GM13977 (cell line): ENCODE measurements at regions not wholly inside any gene's neighbourhood (a gene's known extent, or its start where the extent isn't known, plus 50 kb on each side); places are given as distances from the start of the nearest gene placed in this dataset.

Experiments used
- DNase-seq: peaks from one replicate; pipeline ENCODE4 v3.0.0; 2012; ENCODE audit warnings: low spot score
- in situ Hi-C: fragments of 300-500 bp; cut with MboI; formaldehyde crosslinking; loops from one replicate; pipeline ENCODE4 v1.12.0; 2022; ENCODE audit warnings: low sequenced_read_pairs, low pct_unique_long_range_greater_than_20kb, mixed read lengths, inconsistent platforms; ENCODE audit not compliant: unreplicated experiment
- TF ChIP-seq, protein P1 (sequence below): IDR thresholded peaks from 2 replicates; pipeline ENCODE4 v1.5.1; 2012; ENCODE audit warnings: mild to moderate bottlenecking, control low read depth; ENCODE audit not compliant: insufficient read depth; ENCODE audit errors: extremely low read depth, missing control alignments

DNA sequence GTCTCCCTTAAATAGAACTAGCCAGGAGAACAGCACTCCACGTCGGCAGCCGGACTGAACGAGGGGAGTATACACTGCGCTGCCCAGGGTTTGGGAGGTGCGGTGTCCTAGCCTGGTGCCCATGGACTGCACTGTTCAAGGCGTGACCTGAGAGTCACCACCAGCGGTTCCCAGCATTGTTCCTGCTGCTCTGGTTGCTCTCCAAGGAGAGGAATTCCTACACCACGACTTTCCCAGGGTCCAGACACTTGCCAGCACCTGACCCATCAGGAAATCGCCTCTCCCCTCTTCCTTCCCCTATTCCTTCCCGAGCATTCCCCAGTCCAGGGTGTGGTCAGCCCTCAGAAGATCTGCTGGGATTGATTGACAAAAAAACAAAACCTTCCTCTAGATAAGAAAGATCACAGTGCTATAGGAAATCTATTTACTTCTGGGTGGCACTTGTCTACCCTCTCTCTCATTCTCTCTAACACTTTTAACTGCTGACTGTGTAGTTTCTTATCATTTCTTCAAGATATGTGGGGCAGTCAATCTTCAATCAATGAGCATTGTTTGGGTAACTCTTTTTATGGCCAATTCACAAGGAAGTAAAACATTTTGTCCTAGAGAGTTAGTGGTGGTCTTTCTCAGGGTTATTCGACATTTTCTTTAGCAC, 297.8 kb upstream of the ACTBL2 start:
- in situ Hi-C loops, result loop anchor here (25.0 kb wide), 1 partner anchor 682 kb away; the partner anchor contains the start of gene PLK2
- no peak for DNase-seq
- TF ChIP-seq, protein P1, sequence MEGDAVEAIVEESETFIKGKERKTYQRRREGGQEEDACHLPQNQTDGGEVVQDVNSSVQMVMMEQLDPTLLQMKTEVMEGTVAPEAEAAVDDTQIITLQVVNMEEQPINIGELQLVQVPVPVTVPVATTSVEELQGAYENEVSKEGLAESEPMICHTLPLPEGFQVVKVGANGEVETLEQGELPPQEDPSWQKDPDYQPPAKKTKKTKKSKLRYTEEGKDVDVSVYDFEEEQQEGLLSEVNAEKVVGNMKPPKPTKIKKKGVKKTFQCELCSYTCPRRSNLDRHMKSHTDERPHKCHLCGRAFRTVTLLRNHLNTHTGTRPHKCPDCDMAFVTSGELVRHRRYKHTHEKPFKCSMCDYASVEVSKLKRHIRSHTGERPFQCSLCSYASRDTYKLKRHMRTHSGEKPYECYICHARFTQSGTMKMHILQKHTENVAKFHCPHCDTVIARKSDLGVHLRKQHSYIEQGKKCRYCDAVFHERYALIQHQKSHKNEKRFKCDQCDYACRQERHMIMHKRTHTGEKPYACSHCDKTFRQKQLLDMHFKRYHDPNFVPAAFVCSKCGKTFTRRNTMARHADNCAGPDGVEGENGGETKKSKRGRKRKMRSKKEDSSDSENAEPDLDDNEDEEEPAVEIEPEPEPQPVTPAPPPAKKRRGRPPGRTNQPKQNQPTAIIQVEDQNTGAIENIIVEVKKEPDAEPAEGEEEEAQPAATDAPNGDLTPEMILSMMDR, result no peak

DNA sequence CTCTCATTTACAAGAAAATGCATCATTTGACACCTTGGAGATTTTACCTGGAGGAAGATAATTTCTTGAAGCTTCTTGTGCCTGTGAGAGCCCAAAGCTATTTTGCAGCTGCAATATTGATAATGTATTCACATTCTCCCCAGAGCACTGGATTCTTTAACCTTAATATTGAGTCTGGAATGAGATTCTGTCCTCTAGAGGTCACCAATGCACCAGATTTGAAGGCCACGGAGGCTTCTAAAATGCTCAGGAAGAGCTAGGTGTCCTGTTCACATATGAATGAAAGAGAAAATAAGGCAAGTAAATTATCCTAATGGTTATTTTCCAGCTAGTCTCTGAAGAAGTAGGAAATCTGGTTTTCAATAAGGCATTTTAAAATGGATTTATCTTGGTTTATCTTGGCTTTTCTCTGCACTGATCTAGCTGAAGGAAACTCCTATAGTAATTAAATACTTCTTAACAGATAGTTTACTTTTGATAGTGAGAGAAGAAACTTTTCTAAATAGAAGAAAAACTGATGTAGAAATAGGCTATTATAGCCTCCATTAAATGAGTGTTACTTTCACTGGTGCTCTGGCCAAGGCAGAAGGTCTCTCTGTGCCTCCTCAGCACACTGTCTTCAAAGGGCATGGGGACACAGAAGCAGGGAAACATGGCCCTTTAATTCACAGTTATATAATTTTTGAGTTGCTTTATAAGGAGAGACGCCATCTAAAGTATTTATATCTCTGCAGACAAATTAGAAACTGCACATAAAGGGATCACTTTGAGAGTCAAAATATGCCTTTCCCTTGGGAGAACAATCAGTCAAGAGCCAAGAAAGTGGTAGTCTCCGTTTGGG, 297.0 kb upstream of the ACTBL2 start:
- TF ChIP-seq, protein P1, result peak; percentile 53
- in situ Hi-C loops, result loop anchor here (25.0 kb wide), 1 partner anchor 683 kb away; the partner anchor contains the start of gene PLK2
- DNase-seq, result peak; percentile 16

DNA sequence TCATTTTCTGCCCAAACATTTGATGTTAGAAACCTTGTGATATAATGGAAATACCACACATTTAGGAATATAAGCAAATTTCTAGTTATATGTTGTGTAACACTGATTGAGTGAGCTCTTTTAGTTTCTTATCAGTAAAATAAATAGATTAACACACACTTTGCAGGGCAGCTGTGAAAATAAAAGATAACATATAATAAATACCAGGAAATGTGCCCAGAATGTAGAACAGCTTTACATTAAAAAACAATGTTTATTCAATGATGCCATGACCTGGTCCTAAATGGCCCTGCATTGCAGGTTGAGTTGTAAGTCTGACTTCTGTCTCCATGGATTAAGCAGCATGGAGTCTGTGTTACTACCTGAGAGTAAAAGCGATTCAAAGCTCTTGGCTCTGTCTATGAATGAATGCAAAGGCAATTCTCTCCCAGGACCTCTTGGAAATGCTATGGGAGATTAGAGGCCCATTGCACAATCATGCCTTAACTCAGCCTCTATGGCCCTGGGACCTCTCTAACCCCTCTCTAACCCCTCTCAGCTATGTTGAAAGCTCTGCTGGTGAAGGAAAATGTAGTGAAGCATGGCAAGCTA, 296.0 kb upstream of the ACTBL2 start:
- DNase-seq, result no peak
- in situ Hi-C loops, result loop anchor here (25.0 kb wide), 1 partner anchor 684 kb away; the partner anchor contains the start of gene PLK2
- TF ChIP-seq, protein P1, result no peak

DNA sequence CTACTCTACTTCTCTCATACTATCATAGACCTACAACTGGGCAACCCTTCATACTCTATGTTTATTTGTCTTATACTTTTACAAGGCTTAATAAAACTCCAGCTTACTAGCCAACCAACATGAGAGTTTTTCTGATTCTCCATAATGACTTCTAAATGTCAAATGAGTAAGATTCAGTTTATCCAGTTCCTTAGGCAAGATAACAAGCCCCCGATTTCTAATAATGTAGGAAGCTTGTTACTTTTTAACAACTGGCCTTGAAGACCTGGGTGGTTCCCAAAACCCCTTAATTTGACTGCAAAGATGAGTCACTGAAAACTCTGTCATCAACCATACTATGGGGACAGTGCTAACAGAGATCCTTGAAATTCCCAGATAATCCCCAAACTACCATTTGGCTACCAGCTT, 294.6 kb upstream of the ACTBL2 start:
- no peak for DNase-seq
- in situ Hi-C loops, result loop anchor here (25.0 kb wide), 1 partner anchor 685 kb away; the partner anchor contains the start of gene PLK2
- TF ChIP-seq, protein P1, result no peak

DNA sequence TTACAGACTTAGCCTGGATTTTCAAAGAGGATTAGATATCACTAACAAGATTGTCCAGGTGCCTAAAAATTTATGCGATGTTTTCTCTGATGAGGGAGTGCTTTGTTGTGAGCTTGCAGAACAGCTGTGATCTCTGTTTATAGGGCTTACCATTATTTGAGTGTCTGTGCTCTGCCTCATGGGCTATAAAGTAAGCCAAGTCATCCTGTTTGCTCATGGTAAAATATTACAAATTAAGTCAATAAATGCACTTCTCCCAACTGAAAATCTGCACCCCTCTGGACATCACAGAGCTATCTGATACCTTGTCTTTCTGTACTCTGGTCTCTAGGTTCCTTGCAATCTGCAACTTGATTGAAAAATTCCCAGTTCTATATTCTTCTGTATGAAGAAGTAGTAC, 293.4 kb upstream of the ACTBL2 start:
- no peak for DNase-seq
- TF ChIP-seq, protein P1, result no peak
- in situ Hi-C loops, result loop anchor here (25.0 kb wide), 1 partner anchor 686 kb away; the partner anchor contains the start of gene PLK2

DNA sequence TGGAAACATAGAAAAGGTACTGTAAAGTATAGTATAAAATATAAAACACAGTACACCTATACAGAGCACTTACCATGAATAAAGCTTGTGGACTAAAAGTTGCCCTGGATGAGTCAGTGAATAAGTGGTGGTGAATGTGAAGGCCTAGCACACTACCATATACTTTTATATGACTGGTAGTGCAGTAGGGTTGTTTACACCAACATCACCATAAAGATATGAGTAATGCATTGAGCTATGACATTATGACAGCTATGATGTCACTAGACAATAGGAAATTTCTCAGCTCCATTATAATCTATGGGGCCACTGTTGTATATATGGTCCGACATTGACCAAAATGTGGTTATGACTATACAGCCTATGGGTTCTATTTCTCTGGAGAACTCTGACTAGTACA, 291.8 kb upstream of the ACTBL2 start:
- TF ChIP-seq, protein P1, result no peak
- in situ Hi-C loops, result no loop called here

More for the DNA sequence above, 291.8 kb upstream of the ACTBL2 start:
- no peak for DNase-seq
